ENCODE measurements at regions not wholly inside any gene's neighbourhood (a gene's known extent, or its start where the extent isn't known, plus 50 kb on each side); places are given as distances from the start of the nearest gene placed in this dataset.

- no TSS peak for BruUV-seq (replicated peaks)
- intact Hi-C loops (cut with micrococcal nuclease; ENCODE audit: unreplicated experiment) = no loop called here
Observed at GRCh38 chr11:114886644-114887265, 208.4 kb downstream of the NXPE2 start.

GRCh38 chr11:114889594-114890011, 211.3 kb downstream of the NXPE2 start:
- BruUV-seq (replicated peaks) = no TSS peak
- DNase-seq = no peak

More at GRCh38 chr11:114886644-114887265, 208.4 kb downstream of the NXPE2 start:
- Histone ChIP-seq H3K27me3 (ENCODE audit: insufficient read depth, low read depth) (peaks cover 32% of the 10 kb centered on the region), H3K9me3 (ENCODE audit: insufficient read depth, low read depth) (no peaks in the 10 kb centered on the region), H2AFZ (no peak overlapping the region), H3K4me3 (no peak overlapping the region), H3K4me2 (no peak overlapping the region), H3K4me1 (replicated peaks; ENCODE audit: insufficient read depth) (no peaks in the 10 kb centered on the region), H3K36me3 (ENCODE audit: low read depth) (no peaks in the 10 kb centered on the region), H3K27ac (no peak overlapping the region), H3K79me2 (ENCODE audit: low read depth) (no peaks in the 10 kb centered on the region), H4K20me1 (ENCODE audit: insufficient read depth) (no peaks in the 10 kb centered on the region), H3K9me2 (ENCODE audit: insufficient read depth) (no peaks in the 10 kb centered on the region), H3F3A (ENCODE audit: insufficient read depth, low read depth) (no peaks in the 10 kb centered on the region)
- TF ChIP-seq EZH2 (IDR thresholded peaks at IDR 0.05; ENCODE audit: low read depth) (no peak), CTCF (conservative IDR thresholded peaks at IDR 0.05) (no peak)
- POLR2A ChIA-PET (ENCODE audit: unreplicated experiment) = no interaction called here
- CTCF ChIA-PET = no interaction called here
- no peak for DNase-seq

GRCh38 chr11:114890038-114890437, 211.7 kb downstream of the NXPE2 start:
- H3K9me2 ChIP-seq (ENCODE audit: insufficient read depth) = no peaks in the 10 kb centered on the region
- H3K4me3 ChIP-seq = no peak overlapping the region
- H3K27ac ChIP-seq = no peak overlapping the region
- H3K4me1 ChIP-seq (replicated peaks; ENCODE audit: insufficient read depth) = no peaks in the 10 kb centered on the region
- no peaks in the 10 kb centered on the region for H3K79me2 ChIP-seq (ENCODE audit: low read depth)
- no peak overlapping the region for H2AFZ ChIP-seq
- H3K36me3 ChIP-seq (ENCODE audit: low read depth) = no peaks in the 10 kb centered on the region
- intact Hi-C loops (cut with micrococcal nuclease; ENCODE audit: unreplicated experiment) = no loop called here
- H3F3A ChIP-seq (ENCODE audit: insufficient read depth, low read depth) = no peaks in the 10 kb centered on the region
- H4K20me1 ChIP-seq (ENCODE audit: insufficient read depth) = no peaks in the 10 kb centered on the region
- ChIA-PET CTCF (no interaction called here), POLR2A (ENCODE audit: unreplicated experiment) (no interaction called here)
- DNase-seq = no peak
- no TSS peak for BruUV-seq (replicated peaks)
- H3K9me3 ChIP-seq (ENCODE audit: insufficient read depth, low read depth) = no peaks in the 10 kb centered on the region
- peaks cover 32% of the 10 kb centered on the region for H3K27me3 ChIP-seq (ENCODE audit: insufficient read depth, low read depth)
- TF ChIP-seq CTCF (conservative IDR thresholded peaks at IDR 0.05) (no peak), EZH2 (IDR thresholded peaks at IDR 0.05; ENCODE audit: low read depth) (no peak)
- no peak overlapping the region for H3K4me2 ChIP-seq

More at GRCh38 chr11:114889594-114890011, 211.3 kb downstream of the NXPE2 start:
- H3K4me3 ChIP-seq = no peak overlapping the region
- H3K36me3 ChIP-seq (ENCODE audit: low read depth) = no peaks in the 10 kb centered on the region
- H3K27ac ChIP-seq = no peak overlapping the region
- no peaks in the 10 kb centered on the region for H3F3A ChIP-seq (ENCODE audit: insufficient read depth, low read depth)
- H2AFZ ChIP-seq = no peak overlapping the region
- ChIA-PET CTCF (no interaction called here), POLR2A (ENCODE audit: unreplicated experiment) (no interaction called here)
- no peak overlapping the region for H3K4me2 ChIP-seq
- no peaks in the 10 kb centered on the region for H3K9me2 ChIP-seq (ENCODE audit: insufficient read depth)
- intact Hi-C loops (cut with micrococcal nuclease; ENCODE audit: unreplicated experiment) = no loop called here
- H3K27me3 ChIP-seq (ENCODE audit: insufficient read depth, low read depth) = peaks cover 32% of the 10 kb centered on the region
- H3K4me1 ChIP-seq (replicated peaks; ENCODE audit: insufficient read depth) = no peaks in the 10 kb centered on the region
- H4K20me1 ChIP-seq (ENCODE audit: insufficient read depth) = no peaks in the 10 kb centered on the region
- TF ChIP-seq CTCF (conservative IDR thresholded peaks at IDR 0.05) = no peak
- no peak for TF ChIP-seq EZH2 (IDR thresholded peaks at IDR 0.05; ENCODE audit: low read depth)
- H3K79me2 ChIP-seq (ENCODE audit: low read depth) = no peaks in the 10 kb centered on the region
- no peaks in the 10 kb centered on the region for H3K9me3 ChIP-seq (ENCODE audit: insufficient read depth, low read depth)

Measured in PC-9 (cell line).